ENCODE measurements at regions not wholly inside any gene's neighbourhood (a gene's known extent, or its start where the extent isn't known, plus 50 kb on each side); places are given as distances from the start of the nearest gene placed in this dataset.

- TF ChIP-seq TAF1 (IDR thresholded peaks at IDR 0.05; ENCODE audit: borderline replicate concordance, low read depth, low read length) = no peak
- TF ChIP-seq POLR2A (IDR thresholded peaks at IDR 0.05; ENCODE audit: low read depth, low read length) = no peak
- TF ChIP-seq POLR2AphosphoS5 (IDR thresholded peaks at IDR 0.05; ENCODE audit: low read depth, low read length) = no peak
These were observed 60.4 kb upstream of the MSI2 start for GRCh38 chr17:57195785-57196460.
